Upper lobe of left lung (tissue), 6 donors: ENCODE measurements at regions not wholly inside any gene's neighbourhood (a gene's known extent, or its start where the extent isn't known, plus 50 kb on each side); places are given as distances from the start of the nearest gene placed in this dataset.

Experiments used
- ATAC-seq, 2 donors: fragments of 200-7000 bp; cut with Tn5 transposase; one replicate each; pipeline ENCODE4 v1.9.1; 2022; ENCODE audit warnings: mild to moderate bottlenecking in 2 of 2, moderate library complexity in 2 of 2; ENCODE audit not compliant: low FRiP score in 2 of 2
- DNase-seq, 2 donors: peaks; one replicate each; pipeline ENCODE4 v3.0.0-alpha.2; 2019 to 2020
- H3K27ac ChIP-seq, 4 donors: fragments of 200-600 bp; sonication (generic); one replicate each; pipeline ENCODE4 v1.5.1; 2016 to 2019
- H3K27me3 ChIP-seq, 4 donors: fragments of 200-600 bp; sonication (generic); one replicate each; pipeline ENCODE4 v1.5.1; 2017 to 2019
- H3K36me3 ChIP-seq, 4 donors: fragments of 200-600 bp; sonication (generic); one replicate each; pipeline ENCODE4 v1.5.1; 2016 to 2019
- H3K4me1 ChIP-seq, 4 donors: fragments of 200-600 bp; sonication (generic); one replicate each; pipeline ENCODE4 v1.5.1; 2018 to 2019
- H3K4me3 ChIP-seq, 4 donors: fragments of 200-600 bp; sonication (generic); one replicate each; pipeline ENCODE4 v1.5.1; 2017 to 2019; ENCODE audit warnings: mild to moderate bottlenecking in 2 of 4, moderate library complexity in 1 of 4
- H3K9me3 ChIP-seq, 4 donors: fragments of 200-600 bp; sonication (generic); one replicate each; pipeline ENCODE4 v1.5.1; 2018 to 2019
- CTCF ChIP-seq, 6 experiments: fragments of 450-650 bp in 4 of 6; fragments of 200-600 bp in 2 of 6; sonication (generic) in 2 of 6; IDR thresholded peaks; one replicate each; pipeline ENCODE4 v1.5.1; 2016 to 2019; ENCODE audit warnings: antibody characterized with exemption in 6 of 6
- EP300 ChIP-seq, 4 donors: sonication (generic); formaldehyde crosslinking; IDR thresholded peaks; one replicate each; pipeline ENCODE4 v1.5.1; 2017; ENCODE audit warnings: antibody characterized with exemption in 4 of 4, control low read depth in 2 of 4
- POLR2A ChIP-seq, 4 donors: fragments of 450-650 bp; IDR thresholded peaks; one replicate each; pipeline ENCODE4 v1.5.1; 2016 to 2017; ENCODE audit warnings: antibody characterized with exemption in 4 of 4, mild to moderate bottlenecking in 2 of 4
- POLR2AphosphoS5 ChIP-seq, 2 donors: sonication (generic); formaldehyde crosslinking; IDR thresholded peaks; one replicate each; pipeline ENCODE4 v1.5.1; 2017; ENCODE audit warnings: antibody characterized with exemption in 2 of 2
- WGBS, 2 donors: methylation state at CpG; one replicate each; pipeline ENCODE4 v1.1.5; 2017 to 2018; 5-methylcytosine and 5-hydroxymethylcytosine counted together
- donor health status: DM: no; HTN: no; CAD: no; lungs with moderate emphysema.
- donor health status: DM: no; HTN: yes; CAD: no; lungs with severe emphysema.

GRCh38 chr14:62179367-62180018 lies 417.3 kb downstream of the SNAPC1 start:
- no peaks in the 10 kb centered on the region for H3K36me3 ChIP-seq
- no peaks in the 10 kb centered on the region for H3K4me1 ChIP-seq
- no peaks in the 10 kb centered on the region for H3K9me3 ChIP-seq
- ATAC-seq (peak; percentile 65 to 67), DNase-seq (peak in 1 of 2 donors; percentile 52)
- 46% methylated on average over 5 of the region's 5 CpGs for WGBS, 2 donors
- TF ChIP-seq CTCF (IDR thresholded peaks at IDR 0.05) (peak in 4 of 6 experiments; percentile 27 to 70 (median 54)), POLR2A (IDR thresholded peaks at IDR 0.05) (no peak)
- no peaks in the 10 kb centered on the region for H3K27me3 ChIP-seq
- no peak overlapping the region for H3K4me3 ChIP-seq
- H3K27ac ChIP-seq, result no peak overlapping the region

- no peak for DNase-seq
- H3K4me3 ChIP-seq, result no peak overlapping the region
- no peaks in the 10 kb centered on the region for H3K4me1 ChIP-seq
- TF ChIP-seq POLR2A (IDR thresholded peaks at IDR 0.05) (no peak), CTCF (IDR thresholded peaks at IDR 0.05) (no peak), EP300 (IDR thresholded peaks at IDR 0.05) (no peak), POLR2AphosphoS5 (IDR thresholded peaks at IDR 0.05) (no peak)
- ATAC-seq, result no peak
- 78 to 83% methylated on average over 3 of the region's 3 CpGs for WGBS, 2 donors
- no peaks in the 10 kb centered on the region for H3K9me3 ChIP-seq
- H3K27me3 ChIP-seq, result no peaks in the 10 kb centered on the region
- no peak overlapping the region for H3K27ac ChIP-seq
- no peaks in the 10 kb centered on the region for H3K36me3 ChIP-seq
Measured at GRCh38 chr14:62181591-62181990, 419.4 kb downstream of the SNAPC1 start.

- H3K27me3 ChIP-seq, result no peaks in the 10 kb centered on the region
- no peak overlapping the region for H3K4me3 ChIP-seq
- 21 to 40% methylated on average over 1 of the region's 1 CpG for WGBS, 2 donors
- no peaks in the 10 kb centered on the region for H3K9me3 ChIP-seq
- ATAC-seq (no peak), DNase-seq (no peak)
- no peaks in the 10 kb centered on the region for H3K36me3 ChIP-seq
- no peaks in the 10 kb centered on the region for H3K4me1 ChIP-seq
- no peak for TF ChIP-seq EP300 (IDR thresholded peaks at IDR 0.05)
- TF ChIP-seq CTCF (IDR thresholded peaks at IDR 0.05), result no peak
- TF ChIP-seq POLR2A (IDR thresholded peaks at IDR 0.05), result no peak
- no peak for TF ChIP-seq POLR2AphosphoS5 (IDR thresholded peaks at IDR 0.05)
- no peak overlapping the region for H3K27ac ChIP-seq
Measured at GRCh38 chr14:62185078-62185477, 422.9 kb downstream of the SNAPC1 start.

- no peaks in the 10 kb centered on the region for H3K9me3 ChIP-seq
- H3K4me3 ChIP-seq, result no peak overlapping the region
- H3K36me3 ChIP-seq, result no peaks in the 10 kb centered on the region
- ATAC-seq (peak in 1 of 2 donors; percentile 46), DNase-seq (no peak)
- no peak for TF ChIP-seq CTCF (IDR thresholded peaks at IDR 0.05)
- no peak for TF ChIP-seq POLR2A (IDR thresholded peaks at IDR 0.05)
- TF ChIP-seq POLR2AphosphoS5 (IDR thresholded peaks at IDR 0.05), result no peak
- no peak for TF ChIP-seq EP300 (IDR thresholded peaks at IDR 0.05)
- no peaks in the 10 kb centered on the region for H3K27me3 ChIP-seq
- 37 to 42% methylated on average over 2 of the region's 2 CpGs for WGBS, 2 donors
- H3K27ac ChIP-seq, result no peak overlapping the region
- H3K4me1 ChIP-seq, result no peaks in the 10 kb centered on the region
Measured at GRCh38 chr14:62187265-62187664, 425.0 kb downstream of the SNAPC1 start.

- H3K36me3 ChIP-seq, result no peaks in the 10 kb centered on the region
- 0 to 5% methylated on average over 1 of the region's 1 CpG for WGBS, 2 donors
Measured at GRCh38 chr14:62189698-62190097, 427.5 kb downstream of the SNAPC1 start.

More at GRCh38 chr14:62189698-62190097, 427.5 kb downstream of the SNAPC1 start:
- DNase-seq, result no peak
- Histone ChIP-seq H3K4me3 (no peak overlapping the region), H3K27ac (no peak overlapping the region), H3K27me3 (no peaks in the 10 kb centered on the region), H3K4me1 (no peaks in the 10 kb centered on the region), H3K9me3 (no peaks in the 10 kb centered on the region)
- TF ChIP-seq POLR2AphosphoS5 (IDR thresholded peaks at IDR 0.05) (no peak), EP300 (IDR thresholded peaks at IDR 0.05) (no peak), POLR2A (IDR thresholded peaks at IDR 0.05) (no peak), CTCF (IDR thresholded peaks at IDR 0.05) (no peak)
- ATAC-seq, result no peak
